HFFc6 (cell line): ENCODE measurements at regions not wholly inside any gene's neighbourhood (a gene's known extent, or its start where the extent isn't known, plus 50 kb on each side); places are given as distances from the start of the nearest gene placed in this dataset.

Experiments
- DNase-seq: peaks from one replicate; pipeline ENCODE4 v3.0.0-alpha.2; 2018
- H3K27ac Mint-ChIP-seq: 2 replicates; pipeline ENCODE4 v1.8.0; 2020; ENCODE audit warnings: mild to moderate bottlenecking, mixed read lengths
- H3K27me3 Mint-ChIP-seq: 2 replicates; pipeline ENCODE4 v1.8.0; 2021; ENCODE audit warnings: mild to moderate bottlenecking, moderate library complexity, mixed read lengths; ENCODE audit not compliant: insufficient read depth
- H3K36me3 Mint-ChIP-seq: 2 replicates; pipeline ENCODE4 v1.8.0; 2021; ENCODE audit warnings: low read depth, mixed read lengths
- H3K4me1 Mint-ChIP-seq: 2 replicates; pipeline ENCODE4 v1.8.0; 2020; ENCODE audit warnings: low read depth, mixed read lengths
- H3K4me3 Mint-ChIP-seq: 2 replicates; pipeline ENCODE4 v1.8.0; 2020; ENCODE audit warnings: mild to moderate bottlenecking, moderate library complexity, mixed read lengths
- H3K9me3 Mint-ChIP-seq: 2 replicates; pipeline ENCODE4 v1.8.0; 2020; ENCODE audit warnings: mild to moderate bottlenecking, mixed read lengths
- TF ChIP-seq, protein P1 (sequence below): fragments of 200-600 bp; sonication (generic); IDR thresholded peaks from 2 replicates; pipeline ENCODE4 v1.5.0; 2021; ENCODE audit warnings: antibody characterized with exemption, mild to moderate bottlenecking

- Mint-ChIP-seq H3K4me3 (no peak overlapping the region), H3K27me3 (no peaks in the 10 kb centered on the region), H3K36me3 (no peaks in the 10 kb centered on the region), H3K9me3 (no peaks in the 10 kb centered on the region), H3K4me1 (no peaks in the 10 kb centered on the region), H3K27ac (no peak overlapping the region)
- TF ChIP-seq, protein P1, sequence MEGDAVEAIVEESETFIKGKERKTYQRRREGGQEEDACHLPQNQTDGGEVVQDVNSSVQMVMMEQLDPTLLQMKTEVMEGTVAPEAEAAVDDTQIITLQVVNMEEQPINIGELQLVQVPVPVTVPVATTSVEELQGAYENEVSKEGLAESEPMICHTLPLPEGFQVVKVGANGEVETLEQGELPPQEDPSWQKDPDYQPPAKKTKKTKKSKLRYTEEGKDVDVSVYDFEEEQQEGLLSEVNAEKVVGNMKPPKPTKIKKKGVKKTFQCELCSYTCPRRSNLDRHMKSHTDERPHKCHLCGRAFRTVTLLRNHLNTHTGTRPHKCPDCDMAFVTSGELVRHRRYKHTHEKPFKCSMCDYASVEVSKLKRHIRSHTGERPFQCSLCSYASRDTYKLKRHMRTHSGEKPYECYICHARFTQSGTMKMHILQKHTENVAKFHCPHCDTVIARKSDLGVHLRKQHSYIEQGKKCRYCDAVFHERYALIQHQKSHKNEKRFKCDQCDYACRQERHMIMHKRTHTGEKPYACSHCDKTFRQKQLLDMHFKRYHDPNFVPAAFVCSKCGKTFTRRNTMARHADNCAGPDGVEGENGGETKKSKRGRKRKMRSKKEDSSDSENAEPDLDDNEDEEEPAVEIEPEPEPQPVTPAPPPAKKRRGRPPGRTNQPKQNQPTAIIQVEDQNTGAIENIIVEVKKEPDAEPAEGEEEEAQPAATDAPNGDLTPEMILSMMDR = no peak
- no peak for DNase-seq
Observed at GRCh38 chr5:82692826-82693225, 384.4 kb downstream of the TMEM167A start.

DNA sequence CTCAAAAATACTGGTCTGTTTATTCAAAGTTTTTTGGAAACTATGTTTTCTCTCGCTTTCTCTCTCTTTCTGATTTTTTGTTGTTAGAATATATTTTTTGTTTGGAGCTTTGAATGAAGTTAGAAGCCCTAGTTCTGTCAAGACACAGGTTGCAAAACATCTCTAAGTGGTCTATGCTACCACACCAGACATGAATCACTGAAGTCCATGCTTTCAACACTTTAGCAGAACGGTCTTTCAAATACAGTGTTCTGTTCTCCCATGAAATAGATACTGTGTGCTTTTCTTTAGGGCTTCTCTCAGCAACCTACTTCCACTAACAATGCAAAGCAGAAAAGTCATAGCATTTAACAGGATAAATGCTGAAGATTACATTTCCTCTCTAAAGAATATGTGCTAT, 392.5 kb downstream of the TMEM167A start:
- no peaks in the 10 kb centered on the region for H3K27me3 Mint-ChIP-seq
- H3K36me3 Mint-ChIP-seq = no peaks in the 10 kb centered on the region
- H3K9me3 Mint-ChIP-seq = no peaks in the 10 kb centered on the region; the same call in 1 of the 2 replicates
- H3K4me3 Mint-ChIP-seq = no peak overlapping the region
- DNase-seq = no peak
- H3K4me1 Mint-ChIP-seq = no peaks in the 10 kb centered on the region
- no peak overlapping the region for H3K27ac Mint-ChIP-seq
- TF ChIP-seq, protein P1 = no peak

- no peaks in the 10 kb centered on the region; the same call in 1 of the 2 replicates for H3K9me3 Mint-ChIP-seq
- no peak overlapping the region for H3K4me3 Mint-ChIP-seq
- no peaks in the 10 kb centered on the region for H3K36me3 Mint-ChIP-seq
- no peak overlapping the region for H3K27ac Mint-ChIP-seq
- TF ChIP-seq, protein P1 = no peak
- no peaks in the 10 kb centered on the region for H3K27me3 Mint-ChIP-seq
- DNase-seq = no peak
- no peaks in the 10 kb centered on the region for H3K4me1 Mint-ChIP-seq
Observed at GRCh38 chr5:82684165-82684564, 393.0 kb downstream of the TMEM167A start.

DNA sequence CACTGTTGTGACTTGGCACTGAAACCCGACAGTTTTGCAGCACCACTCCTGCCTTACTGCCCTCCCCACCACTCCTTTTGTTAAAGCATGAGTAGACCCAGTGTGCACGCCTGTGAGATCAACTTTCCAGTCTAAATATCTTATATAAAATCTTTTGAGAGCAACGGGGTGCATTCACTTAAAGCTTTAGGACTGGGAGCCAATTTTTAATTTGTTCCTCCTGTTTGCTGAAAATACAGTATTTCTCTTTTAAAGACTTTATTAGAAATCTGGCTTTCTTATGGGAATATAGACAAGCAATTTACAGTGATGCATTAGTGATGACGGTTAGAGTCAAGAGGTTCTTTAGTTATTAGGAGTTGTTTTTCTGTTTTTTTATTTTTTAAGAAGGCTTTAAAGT, 397.5 kb downstream of the TMEM167A start:
- Mint-ChIP-seq H3K9me3 (no peaks in the 10 kb centered on the region; the same call in 1 of the 2 replicates), H3K27ac (no peak overlapping the region), H3K4me1 (no peaks in the 10 kb centered on the region), H3K36me3 (no peaks in the 10 kb centered on the region), H3K27me3 (no peaks in the 10 kb centered on the region), H3K4me3 (no peak overlapping the region)
- TF ChIP-seq, protein P1 = no peak
- no peak for DNase-seq

- H3K27ac Mint-ChIP-seq = no peak overlapping the region
- H3K4me3 Mint-ChIP-seq = no peak overlapping the region
- H3K4me1 Mint-ChIP-seq = no peaks in the 10 kb centered on the region
- H3K36me3 Mint-ChIP-seq = no peaks in the 10 kb centered on the region
- H3K27me3 Mint-ChIP-seq = no peaks in the 10 kb centered on the region
- TF ChIP-seq, protein P1 = no peak
- H3K9me3 Mint-ChIP-seq = no peaks in the 10 kb centered on the region; the same call in 1 of the 2 replicates
- no peak for DNase-seq
Observed at GRCh38 chr5:82676661-82677060, 398.5 kb upstream of the RPS23 start.

DNA sequence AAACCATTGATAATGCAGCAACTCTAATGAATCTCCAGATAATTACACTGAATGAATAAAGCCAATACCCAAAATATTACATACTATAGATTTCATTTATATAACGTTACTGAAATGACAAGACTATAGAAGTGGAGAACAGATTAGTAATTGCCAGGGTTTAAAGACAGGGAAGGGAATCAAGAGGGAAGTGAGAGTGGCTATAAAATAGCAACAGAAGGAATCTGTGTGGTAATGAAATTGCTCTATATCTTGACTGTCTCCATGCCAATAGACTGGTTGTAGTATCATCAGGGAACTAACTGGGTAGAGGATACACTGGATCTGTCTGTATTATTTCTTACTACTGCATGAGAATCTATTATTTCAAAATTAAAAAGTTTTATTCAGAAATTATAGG, 396.5 kb upstream of the RPS23 start:
- H3K27ac Mint-ChIP-seq = no peak overlapping the region
- no peaks in the 10 kb centered on the region for H3K27me3 Mint-ChIP-seq
- H3K9me3 Mint-ChIP-seq = no peaks in the 10 kb centered on the region

More for the DNA sequence above, 396.5 kb upstream of the RPS23 start:
- Mint-ChIP-seq H3K4me3 (no peak overlapping the region), H3K36me3 (no peaks in the 10 kb centered on the region), H3K4me1 (no peaks in the 10 kb centered on the region)
- no peak for DNase-seq
- TF ChIP-seq, protein P1 = no peak
